ENCODE measurements at regions not wholly inside any gene's neighbourhood (a gene's known extent, or its start where the extent isn't known, plus 50 kb on each side); places are given as distances from the start of the nearest gene placed in this dataset.

- TF ChIP-seq CTCF (conservative IDR thresholded peaks at IDR 0.05) (no peak), EZH2 (IDR thresholded peaks at IDR 0.05; ENCODE audit: low read depth) (no peak)
These were observed 63.3 kb downstream of the CD24 start for GRCh38 chr6:106910999-106911949.

Data from PC-9 (cell line).